Fibroblast of skin of left quadriceps (primary cell): ENCODE measurements at regions not wholly inside any gene's neighbourhood (a gene's known extent, or its start where the extent isn't known, plus 50 kb on each side); places are given as distances from the start of the nearest gene placed in this dataset.
A peak's percentile ranks its signal among the peaks of the same experiment; 100 is the strongest.

Source experiments
- DNase-seq, 2 experiments: peaks; one replicate each; pipeline ENCODE4 v3.0.0-alpha.2; 2013; ENCODE audit warnings: low read depth in 2 of 2

- DNase-seq, result no peak
These were observed 116.1 kb downstream of the UQCRFS1 start for GRCh38 chr19:29096896-29097295.

- no peak for DNase-seq
These were observed 119.4 kb downstream of the UQCRFS1 start for GRCh38 chr19:29093553-29093908.

DNA sequence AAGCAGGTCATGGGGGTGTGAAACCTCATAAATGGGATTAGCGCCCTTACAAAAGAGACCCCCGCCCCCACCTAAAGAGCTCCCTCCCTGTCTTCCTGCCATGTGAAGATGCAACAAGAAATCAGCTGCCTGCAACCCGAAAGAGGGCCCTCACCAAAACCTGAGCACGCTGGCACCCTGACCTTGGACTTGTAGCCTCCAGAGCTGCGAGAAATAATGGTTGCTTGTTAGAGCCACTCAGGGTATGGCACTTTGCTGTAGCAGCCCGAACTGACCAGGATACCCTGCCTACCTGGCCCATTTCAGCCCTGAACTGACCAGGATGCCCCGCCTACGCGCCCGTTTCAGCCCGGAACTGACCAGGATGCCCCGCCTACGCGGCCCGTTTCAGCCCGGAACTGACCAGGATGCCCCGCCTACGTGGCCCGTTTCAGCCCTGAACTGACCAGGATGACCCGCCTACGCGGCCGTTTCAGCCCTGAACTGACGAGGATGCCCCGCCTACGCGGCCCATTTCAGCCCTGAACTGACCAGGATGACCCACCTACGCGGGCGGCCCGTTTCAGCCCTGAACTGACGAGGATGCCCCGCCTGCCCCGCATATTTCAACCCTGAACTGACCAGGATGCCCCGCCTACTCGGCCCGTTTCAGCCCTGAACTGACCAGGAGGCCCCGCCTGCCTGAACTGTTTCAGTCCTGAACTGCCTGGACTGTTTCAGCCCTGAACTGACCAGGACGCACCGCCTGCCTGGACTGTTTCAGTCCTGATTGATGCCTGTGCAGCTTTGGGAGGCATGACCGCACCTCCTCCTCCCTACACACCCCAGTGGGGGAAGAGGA, 120.0 kb downstream of the UQCRFS1 start:
- no peak for DNase-seq

DNA sequence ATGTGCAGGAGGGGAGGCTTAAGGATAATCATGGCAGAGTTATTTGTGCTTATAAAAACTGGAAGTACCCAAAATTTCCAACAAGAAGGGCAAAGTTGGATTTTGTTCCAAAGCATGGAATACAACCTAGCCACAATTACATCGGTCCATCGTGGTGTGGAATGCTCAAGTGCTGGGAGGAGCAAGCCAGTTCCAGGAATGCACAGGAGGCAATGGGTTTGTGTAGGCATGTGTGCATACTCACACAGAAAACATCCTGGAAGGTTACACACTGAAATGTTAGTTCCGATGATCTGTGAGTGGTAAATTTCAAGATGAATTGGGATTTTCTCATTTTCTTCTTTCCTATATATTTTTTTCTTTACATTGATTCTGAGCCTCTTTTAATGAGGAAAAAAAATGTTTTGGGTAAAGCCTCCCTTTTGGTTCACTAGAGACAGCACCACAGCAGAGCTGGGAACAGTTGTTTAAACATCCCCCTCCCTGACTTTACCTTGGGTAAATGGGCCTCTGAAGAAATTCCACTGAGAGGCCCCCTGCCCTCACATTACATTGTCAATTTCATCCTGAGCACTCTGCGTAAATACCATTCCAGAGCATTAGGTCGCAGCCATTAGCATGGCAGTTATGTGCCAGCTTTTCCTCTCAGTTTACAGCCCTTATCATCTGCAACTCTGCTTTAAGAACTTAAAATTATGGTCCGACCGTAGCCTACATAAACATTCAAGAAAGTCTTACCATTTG, 122.0 kb downstream of the UQCRFS1 start:
- DNase-seq, result no peak

GRCh38 chr19:29089315-29089870, 123.6 kb downstream of the UQCRFS1 start:
- DNase-seq, result no peak

GRCh38 chr19:29088761-29089160, 124.2 kb downstream of the UQCRFS1 start:
- no peak for DNase-seq

DNA sequence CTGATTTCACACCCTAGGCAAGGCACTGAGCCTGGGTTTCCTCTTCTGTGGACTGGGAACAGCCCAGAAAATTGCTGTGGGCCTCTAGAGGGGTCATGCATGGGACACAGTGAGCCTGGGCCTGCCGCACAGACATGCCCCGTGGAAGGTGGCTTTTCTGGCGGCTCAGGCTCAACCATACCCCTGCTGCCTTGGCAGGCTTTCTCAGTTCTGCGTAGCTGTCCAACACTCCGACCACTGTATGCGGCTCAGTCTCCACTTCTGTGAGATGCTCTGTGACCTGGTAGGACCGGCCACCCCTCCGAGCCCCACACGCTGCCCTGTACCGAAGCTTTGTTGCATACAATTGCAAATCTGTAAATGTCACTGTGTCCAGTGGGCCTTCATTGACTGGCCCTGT, 126.3 kb downstream of the UQCRFS1 start:
- no peak for DNase-seq

GRCh38 chr19:29086182-29086581, 126.8 kb downstream of the UQCRFS1 start:
- no peak for DNase-seq

- DNase-seq, result no peak
These were observed 127.3 kb downstream of the UQCRFS1 start for GRCh38 chr19:29085630-29086029.

GRCh38 chr19:29085206-29085605, 127.7 kb downstream of the UQCRFS1 start:
- no peak for DNase-seq

GRCh38 chr19:29084266-29084665, 128.7 kb downstream of the UQCRFS1 start:
- DNase-seq, result no peak

- no peak for DNase-seq
These were observed 129.1 kb downstream of the UQCRFS1 start for GRCh38 chr19:29083863-29084262.

- DNase-seq, result peak; percentile 27 to 28
These were observed 133.5 kb downstream of the UQCRFS1 start for GRCh38 chr19:29079356-29080032.

DNA sequence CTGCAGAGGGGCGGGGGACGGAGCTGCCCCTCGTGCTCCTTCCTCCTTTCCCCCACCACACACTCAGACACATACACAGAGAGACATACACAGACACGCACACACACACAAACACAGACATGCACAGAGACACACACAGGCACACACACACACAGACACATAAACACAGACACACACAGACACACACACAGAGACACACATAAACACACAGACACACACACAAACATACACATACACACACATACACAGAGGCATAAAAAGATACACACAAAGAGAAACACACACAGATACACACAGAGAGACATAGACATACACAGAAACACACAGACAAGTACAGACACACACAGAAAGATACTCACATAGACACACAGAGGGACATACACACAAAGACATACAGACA, 136.0 kb downstream of the UQCRFS1 start:
- DNase-seq, result no peak

DNA sequence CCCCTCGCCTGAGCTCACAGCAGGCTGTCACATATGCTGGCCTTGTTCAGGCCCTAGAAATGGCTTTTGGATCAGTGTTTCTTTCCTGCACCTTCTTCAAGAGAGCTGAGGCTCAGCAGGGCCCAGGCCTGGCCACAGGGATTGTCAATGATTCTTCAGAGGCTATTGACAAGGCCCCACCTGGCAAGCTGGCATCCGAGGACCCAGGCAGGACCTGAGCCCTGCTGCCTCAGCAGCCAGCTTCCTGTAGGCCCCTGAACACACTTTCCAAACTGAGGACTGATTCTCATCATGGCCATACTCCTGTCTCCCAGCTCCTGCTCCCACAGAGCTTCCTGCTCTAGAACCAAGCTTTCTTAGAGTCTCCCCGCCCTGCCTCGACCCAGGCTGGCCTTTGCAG, 136.8 kb downstream of the UQCRFS1 start:
- no peak for DNase-seq

DNA sequence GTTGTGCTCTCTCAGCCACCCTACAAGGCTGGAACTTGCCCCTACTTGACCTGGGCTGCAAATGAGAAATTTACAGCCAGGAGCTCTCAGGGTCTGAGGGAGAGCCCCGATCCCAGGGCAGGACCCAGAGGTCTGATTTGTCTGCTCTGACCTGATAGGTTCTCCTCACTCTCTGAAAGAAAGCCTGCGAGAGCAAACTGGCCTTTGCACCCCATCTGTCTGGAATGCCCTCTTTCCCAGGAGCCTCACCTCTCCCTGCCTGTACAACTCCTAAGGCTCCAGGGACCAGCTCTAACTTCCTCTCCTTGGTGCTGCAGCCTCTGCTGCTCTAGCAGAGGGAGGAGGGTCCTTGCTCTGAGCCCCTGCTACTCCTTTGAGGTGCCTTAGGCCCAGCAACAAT, 137.8 kb downstream of the UQCRFS1 start:
- no peak for DNase-seq

DNA sequence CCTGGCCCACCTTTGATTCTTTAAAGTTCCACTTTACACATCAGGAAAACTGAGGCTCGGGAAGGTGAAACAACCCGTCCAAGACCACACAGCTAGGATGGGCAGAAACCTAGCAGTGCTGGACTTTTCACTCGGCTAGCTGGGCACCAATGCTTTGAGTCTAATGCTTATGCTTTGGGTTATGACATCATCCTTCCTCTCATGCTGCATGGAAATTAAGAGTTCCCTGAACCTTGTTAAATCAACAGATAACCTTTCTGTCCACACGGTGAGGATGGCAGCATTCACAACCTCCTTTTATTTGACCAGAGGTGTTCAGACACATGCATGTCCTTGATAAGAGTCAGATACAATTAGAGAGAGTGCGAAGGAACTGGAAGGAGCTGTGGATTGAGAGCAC, 138.4 kb downstream of the UQCRFS1 start:
- DNase-seq, result no peak

- no peak for DNase-seq
These were observed 145.1 kb downstream of the UQCRFS1 start for GRCh38 chr19:29067831-29068230.

- no peak for DNase-seq
These were observed 150.2 kb downstream of the UQCRFS1 start for GRCh38 chr19:29062475-29063435.

DNA sequence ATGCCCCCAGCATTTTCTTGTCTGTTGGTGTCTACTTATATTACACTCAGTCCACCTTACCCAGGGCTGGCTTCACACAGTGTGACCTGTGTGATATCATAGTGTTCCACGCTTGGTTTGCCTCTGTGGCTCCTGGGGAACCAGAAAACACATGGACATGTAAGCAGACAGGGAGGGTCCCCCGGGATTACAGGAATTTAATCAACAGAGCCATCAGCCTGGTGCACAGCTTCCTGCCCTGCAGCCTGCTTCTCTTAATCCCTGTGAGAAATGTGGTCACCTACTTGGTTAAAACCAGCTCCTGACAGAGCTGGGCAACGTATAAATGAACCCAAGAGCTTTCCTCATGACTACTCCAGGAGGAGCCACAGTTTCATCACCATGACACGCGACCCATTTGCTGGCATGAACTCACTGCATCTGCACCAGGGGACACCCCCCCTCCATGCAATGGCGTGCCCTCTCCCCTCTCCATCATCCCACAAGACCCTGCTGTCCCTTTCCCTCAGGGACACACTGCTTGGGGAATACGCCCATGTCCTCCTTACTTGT, 152.1 kb downstream of the UQCRFS1 start:
- no peak for DNase-seq

DNA sequence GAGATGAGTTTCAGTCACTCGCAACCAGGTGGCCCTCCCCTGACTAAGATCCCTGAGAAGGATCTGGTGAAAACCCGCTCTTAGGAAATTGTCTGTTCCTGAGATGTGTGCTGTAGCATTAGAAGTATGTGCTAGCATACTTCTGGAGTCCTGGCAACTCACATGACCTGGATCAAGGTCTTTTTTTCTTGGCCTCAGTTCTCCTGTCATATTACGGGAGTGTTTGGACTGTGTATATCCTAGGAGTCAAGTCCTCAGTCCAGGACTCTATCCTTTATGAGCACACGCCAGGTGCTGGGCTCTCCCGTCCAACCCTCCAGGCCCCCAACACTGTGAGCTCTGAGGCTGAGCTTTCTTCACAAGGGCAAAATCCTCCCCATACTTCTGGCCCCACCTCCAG, 156.4 kb downstream of the UQCRFS1 start:
- DNase-seq, result no peak
